ENCODE measurements at regions not wholly inside any gene's neighbourhood (a gene's known extent, or its start where the extent isn't known, plus 50 kb on each side); places are given as distances from the start of the nearest gene placed in this dataset.

DNA sequence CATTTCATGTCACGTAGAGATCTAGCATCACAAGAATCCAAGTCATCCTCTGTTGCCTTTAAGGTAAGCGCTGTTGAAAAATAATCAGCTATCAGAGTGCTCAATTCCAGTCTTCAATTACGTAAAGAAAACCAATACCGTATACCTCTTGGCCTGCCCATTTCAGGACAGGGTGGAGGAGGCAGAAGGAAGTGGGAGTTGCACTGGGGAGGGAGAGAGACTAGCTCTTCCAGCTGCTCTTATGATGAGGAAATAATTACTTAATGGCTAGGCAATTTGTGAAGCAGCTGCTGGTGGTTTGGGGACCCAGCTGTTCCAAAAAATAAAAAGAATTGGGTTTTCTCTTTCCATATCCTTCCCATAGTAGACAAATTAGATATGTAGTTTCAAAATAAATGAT lies 365.8 kb upstream of the MCTP2 start (continued):
- TF ChIP-seq SP1 (IDR thresholded peaks at IDR 0.05; ENCODE audit: low read depth, low read length) (no peak), YY1 (IDR thresholded peaks at IDR 0.05; ENCODE audit: low read depth, low read length) (no peak), SIRT6 (IDR thresholded peaks at IDR 0.05; ENCODE audit: low read length) (no peak), EGR1 (IDR thresholded peaks at IDR 0.05; ENCODE audit: borderline replicate concordance, low read depth, low read length) (no peak), ASH2L (IDR thresholded peaks at IDR 0.05; ENCODE audit: low read length) (no peak)
- TF ChIP-seq, protein P1, sequence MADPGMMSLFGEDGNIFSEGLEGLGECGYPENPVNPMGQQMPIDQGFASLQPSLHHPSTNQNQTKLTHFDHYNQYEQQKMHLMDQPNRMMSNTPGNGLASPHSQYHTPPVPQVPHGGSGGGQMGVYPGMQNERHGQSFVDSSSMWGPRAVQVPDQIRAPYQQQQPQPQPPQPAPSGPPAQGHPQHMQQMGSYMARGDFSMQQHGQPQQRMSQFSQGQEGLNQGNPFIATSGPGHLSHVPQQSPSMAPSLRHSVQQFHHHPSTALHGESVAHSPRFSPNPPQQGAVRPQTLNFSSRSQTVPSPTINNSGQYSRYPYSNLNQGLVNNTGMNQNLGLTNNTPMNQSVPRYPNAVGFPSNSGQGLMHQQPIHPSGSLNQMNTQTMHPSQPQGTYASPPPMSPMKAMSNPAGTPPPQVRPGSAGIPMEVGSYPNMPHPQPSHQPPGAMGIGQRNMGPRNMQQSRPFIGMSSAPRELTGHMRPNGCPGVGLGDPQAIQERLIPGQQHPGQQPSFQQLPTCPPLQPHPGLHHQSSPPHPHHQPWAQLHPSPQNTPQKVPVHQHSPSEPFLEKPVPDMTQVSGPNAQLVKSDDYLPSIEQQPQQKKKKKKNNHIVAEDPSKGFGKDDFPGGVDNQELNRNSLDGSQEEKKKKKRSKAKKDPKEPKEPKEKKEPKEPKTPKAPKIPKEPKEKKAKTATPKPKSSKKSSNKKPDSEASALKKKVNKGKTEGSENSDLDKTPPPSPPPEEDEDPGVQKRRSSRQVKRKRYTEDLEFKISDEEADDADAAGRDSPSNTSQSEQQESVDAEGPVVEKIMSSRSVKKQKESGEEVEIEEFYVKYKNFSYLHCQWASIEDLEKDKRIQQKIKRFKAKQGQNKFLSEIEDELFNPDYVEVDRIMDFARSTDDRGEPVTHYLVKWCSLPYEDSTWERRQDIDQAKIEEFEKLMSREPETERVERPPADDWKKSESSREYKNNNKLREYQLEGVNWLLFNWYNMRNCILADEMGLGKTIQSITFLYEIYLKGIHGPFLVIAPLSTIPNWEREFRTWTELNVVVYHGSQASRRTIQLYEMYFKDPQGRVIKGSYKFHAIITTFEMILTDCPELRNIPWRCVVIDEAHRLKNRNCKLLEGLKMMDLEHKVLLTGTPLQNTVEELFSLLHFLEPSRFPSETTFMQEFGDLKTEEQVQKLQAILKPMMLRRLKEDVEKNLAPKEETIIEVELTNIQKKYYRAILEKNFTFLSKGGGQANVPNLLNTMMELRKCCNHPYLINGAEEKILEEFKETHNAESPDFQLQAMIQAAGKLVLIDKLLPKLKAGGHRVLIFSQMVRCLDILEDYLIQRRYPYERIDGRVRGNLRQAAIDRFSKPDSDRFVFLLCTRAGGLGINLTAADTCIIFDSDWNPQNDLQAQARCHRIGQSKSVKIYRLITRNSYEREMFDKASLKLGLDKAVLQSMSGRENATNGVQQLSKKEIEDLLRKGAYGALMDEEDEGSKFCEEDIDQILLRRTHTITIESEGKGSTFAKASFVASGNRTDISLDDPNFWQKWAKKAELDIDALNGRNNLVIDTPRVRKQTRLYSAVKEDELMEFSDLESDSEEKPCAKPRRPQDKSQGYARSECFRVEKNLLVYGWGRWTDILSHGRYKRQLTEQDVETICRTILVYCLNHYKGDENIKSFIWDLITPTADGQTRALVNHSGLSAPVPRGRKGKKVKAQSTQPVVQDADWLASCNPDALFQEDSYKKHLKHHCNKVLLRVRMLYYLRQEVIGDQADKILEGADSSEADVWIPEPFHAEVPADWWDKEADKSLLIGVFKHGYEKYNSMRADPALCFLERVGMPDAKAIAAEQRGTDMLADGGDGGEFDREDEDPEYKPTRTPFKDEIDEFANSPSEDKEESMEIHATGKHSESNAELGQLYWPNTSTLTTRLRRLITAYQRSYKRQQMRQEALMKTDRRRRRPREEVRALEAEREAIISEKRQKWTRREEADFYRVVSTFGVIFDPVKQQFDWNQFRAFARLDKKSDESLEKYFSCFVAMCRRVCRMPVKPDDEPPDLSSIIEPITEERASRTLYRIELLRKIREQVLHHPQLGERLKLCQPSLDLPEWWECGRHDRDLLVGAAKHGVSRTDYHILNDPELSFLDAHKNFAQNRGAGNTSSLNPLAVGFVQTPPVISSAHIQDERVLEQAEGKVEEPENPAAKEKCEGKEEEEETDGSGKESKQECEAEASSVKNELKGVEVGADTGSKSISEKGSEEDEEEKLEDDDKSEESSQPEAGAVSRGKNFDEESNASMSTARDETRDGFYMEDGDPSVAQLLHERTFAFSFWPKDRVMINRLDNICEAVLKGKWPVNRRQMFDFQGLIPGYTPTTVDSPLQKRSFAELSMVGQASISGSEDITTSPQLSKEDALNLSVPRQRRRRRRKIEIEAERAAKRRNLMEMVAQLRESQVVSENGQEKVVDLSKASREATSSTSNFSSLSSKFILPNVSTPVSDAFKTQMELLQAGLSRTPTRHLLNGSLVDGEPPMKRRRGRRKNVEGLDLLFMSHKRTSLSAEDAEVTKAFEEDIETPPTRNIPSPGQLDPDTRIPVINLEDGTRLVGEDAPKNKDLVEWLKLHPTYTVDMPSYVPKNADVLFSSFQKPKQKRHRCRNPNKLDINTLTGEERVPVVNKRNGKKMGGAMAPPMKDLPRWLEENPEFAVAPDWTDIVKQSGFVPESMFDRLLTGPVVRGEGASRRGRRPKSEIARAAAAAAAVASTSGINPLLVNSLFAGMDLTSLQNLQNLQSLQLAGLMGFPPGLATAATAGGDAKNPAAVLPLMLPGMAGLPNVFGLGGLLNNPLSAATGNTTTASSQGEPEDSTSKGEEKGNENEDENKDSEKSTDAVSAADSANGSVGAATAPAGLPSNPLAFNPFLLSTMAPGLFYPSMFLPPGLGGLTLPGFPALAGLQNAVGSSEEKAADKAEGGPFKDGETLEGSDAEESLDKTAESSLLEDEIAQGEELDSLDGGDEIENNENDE (IDR thresholded peaks at IDR 0.05; ENCODE audit: insufficient replicate concordance, low read length): no peak
- TF ChIP-seq, protein P2, sequence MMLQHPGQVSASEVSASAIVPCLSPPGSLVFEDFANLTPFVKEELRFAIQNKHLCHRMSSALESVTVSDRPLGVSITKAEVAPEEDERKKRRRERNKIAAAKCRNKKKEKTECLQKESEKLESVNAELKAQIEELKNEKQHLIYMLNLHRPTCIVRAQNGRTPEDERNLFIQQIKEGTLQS (IDR thresholded peaks at IDR 0.05; ENCODE audit: insufficient read depth, low read depth, low read length): no peak
- TF ChIP-seq, protein P3, sequence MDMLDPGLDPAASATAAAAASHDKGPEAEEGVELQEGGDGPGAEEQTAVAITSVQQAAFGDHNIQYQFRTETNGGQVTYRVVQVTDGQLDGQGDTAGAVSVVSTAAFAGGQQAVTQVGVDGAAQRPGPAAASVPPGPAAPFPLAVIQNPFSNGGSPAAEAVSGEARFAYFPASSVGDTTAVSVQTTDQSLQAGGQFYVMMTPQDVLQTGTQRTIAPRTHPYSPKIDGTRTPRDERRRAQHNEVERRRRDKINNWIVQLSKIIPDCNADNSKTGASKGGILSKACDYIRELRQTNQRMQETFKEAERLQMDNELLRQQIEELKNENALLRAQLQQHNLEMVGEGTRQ (IDR thresholded peaks at IDR 0.05; ENCODE audit: low read length): no peak

Data from H1 (cell line).